Fibroblast of peridontal ligament (primary cell): ENCODE measurements at regions not wholly inside any gene's neighbourhood (a gene's known extent, or its start where the extent isn't known, plus 50 kb on each side); places are given as distances from the start of the nearest gene placed in this dataset.

Source experiments
- DNase-seq: peaks from one replicate; pipeline ENCODE4 v3.0.0-alpha.2; 2010; ENCODE audit errors: extremely low read depth

DNA sequence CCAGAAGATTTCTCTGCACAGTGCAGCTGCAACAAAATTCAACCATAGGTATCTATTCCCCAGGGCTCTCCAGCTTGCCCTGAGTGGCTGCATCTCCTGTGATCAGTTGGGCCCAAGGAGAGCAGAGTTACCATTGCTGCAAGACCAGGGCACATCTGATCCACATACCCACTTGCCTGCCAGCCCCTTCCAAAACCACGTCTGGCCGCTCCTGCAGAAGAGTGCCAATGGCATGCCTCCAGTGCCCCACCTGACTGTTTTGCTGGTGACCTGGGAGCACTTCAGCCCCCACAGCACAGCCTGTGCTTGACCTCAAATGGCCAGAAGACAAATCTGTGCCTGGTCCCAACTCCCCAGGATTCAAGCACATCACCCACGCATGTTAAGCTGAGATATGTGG is 526.1 kb upstream of the GBE1 start:
- DNase-seq, result no peak

DNA sequence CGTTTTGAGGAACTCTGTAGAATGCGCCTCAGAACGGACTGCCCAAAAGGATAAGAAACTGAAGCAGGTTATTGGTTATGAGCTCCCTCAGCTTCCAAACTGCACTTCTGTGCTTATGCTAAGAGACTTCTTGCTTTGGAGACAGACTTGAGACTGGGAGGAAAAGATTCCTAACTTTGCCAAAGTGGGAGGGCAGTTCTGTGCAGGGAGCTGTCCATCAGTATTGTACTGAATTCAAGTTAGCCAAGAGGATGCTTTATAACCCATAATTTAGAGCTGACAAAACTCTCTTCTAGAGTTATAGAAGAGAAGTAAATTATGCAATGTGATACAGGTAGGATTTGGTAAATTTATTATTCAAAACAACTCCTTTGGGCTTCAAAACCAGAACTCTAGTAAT is 519.8 kb upstream of the GBE1 start:
- DNase-seq, result no peak

DNA sequence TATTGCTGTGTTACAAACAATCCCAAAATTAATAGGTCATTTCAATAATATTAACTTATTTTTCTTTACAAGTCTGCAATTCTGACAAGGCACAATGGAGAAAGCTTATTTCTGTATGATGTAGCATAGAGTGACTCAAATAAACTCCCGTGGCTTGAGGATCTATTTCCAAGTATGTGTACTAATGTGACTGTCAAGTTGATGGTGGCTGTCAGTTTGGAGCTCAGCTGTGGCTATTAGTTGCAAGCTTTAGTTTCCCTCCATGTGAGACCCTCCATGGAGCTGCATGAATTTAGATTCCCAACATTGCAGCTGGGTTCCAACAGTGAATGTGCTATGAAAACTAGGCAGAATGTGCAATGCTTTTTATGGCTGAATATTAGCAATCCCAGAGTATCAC is 515.5 kb upstream of the GBE1 start:
- DNase-seq, result no peak

DNA sequence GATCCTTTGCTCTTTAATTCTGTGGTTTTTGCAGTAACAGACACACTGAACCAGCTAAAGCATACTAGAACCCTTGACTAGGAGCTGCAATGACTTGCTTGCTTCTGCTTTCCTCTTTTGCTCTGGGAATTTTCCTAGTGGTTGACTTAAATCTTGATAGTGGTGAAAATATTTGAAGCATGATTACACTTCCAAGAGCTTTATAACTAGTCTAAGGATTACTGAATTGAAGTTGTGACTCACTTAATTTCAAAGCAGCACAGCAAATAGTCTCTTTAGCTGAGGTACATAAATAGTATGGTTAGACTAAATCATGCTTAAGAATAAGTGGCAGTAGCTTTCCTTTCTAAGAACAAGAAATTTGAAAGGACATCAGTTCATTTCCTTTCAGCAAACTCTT is 513.5 kb upstream of the GBE1 start:
- DNase-seq, result no peak

DNA sequence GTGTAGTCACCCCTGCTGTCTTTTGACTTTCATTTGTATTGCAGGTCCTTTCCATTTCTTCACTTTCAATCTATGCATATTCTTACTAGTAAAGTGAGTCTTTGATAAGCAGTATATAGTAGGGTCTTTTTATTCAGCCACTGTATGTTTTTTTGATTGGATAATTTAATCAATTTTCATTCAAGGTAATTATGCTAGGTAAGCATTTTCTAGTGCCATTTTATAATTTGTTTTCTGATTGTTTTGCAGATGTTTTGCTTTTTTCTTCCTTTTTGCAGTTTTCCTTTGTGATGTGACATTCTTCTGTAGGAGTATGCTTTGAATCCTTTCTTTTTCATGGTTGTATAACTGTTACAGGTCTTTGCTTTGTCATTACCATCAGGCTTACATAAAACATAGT is 504.3 kb upstream of the GBE1 start:
- DNase-seq, result no peak

DNA sequence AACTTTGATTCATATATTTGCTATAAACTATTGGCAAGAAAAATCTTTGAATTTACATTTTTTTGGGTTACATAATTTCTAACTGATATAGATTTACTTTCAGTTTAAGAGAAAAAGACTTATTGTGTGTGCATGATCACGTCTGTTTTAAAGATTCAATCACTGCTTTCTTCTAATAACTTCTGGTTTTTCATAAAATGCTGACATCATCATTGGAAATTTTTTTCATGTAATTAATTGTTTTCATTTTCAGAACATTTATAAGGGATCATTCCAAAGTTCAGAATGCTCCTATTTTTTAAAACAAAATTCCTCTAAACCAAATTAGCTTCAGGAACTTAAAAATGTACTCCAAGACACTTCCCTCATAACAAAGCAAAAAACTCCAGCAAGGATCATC is 500.7 kb upstream of the GBE1 start:
- no peak for DNase-seq

DNA sequence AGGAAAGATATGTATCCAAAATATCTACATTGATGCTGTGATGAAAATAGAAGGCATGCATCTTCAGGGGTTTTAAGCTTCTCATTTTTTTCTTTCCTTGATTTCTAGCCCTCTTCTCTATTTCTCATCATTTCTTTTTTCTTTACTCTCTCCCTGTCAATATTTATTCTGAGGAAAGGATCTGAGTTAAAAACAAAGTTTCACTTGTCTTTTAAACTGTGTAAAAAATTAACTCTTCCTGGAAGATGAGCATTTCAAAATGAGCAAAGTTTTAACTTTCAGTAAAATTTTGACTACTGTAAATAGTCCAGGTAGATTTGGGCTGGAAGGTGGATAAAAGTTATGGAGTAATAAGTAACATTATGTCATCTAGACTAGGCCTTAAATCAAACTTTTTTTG is 500.2 kb upstream of the GBE1 start:
- no peak for DNase-seq

DNA sequence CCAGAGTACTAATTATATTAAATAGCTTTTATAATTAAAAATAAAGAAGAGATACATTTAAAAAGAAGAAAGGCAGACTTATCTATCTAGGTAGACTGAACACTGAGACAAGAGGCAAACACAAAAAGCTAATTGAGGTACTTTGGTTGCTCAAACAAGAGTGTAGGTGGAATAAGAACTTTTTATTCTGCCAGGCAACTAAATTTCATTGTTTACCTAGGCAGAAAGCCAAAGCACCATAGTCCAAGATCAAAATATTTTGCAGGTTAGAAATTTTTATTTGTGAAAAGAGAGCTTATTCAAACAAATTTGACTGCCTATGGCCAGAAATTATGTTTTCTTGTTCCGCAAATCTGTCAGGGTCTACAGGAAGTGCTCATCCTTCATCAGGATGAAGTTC is 499.6 kb upstream of the GBE1 start:
- DNase-seq, result no peak

DNA sequence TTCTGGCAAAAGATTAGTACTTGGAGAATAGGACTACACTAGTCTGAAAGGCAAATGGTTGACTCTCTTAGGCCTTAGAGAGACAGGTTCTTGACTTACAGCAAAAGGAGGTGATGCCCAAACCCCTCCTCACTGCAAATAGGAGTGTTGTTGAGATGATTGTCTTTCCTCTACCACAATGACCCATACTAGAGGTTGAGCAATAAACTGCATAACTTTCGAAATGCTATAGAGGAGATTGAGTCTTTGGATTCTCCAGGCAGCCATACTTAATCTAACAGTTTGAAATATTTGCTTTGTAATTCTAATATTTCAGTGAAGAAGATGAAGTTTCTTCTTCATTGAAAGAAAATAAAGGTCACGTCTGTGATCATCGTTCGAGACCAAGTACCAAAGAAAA is 498.5 kb upstream of the GBE1 start:
- DNase-seq, result no peak

DNA sequence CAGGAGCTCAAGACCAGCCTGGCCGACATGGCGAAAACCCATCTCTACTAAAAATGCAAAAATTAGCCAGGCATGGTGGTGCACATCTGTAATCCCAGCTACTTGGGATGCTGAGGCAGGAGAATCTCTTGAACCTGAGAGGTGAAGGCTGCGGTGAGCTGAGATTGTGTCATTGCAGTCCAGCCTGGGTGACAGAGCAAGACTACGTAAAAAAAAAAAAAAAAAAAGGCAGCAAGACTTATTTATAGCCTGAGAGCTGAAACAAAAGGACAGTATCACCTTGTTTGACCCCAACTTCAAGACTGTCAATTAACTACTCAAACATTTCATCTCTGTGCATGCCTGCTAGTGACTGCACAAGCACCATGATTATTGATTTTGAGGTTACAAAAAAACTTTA is 478.9 kb upstream of the GBE1 start:
- no peak for DNase-seq

DNA sequence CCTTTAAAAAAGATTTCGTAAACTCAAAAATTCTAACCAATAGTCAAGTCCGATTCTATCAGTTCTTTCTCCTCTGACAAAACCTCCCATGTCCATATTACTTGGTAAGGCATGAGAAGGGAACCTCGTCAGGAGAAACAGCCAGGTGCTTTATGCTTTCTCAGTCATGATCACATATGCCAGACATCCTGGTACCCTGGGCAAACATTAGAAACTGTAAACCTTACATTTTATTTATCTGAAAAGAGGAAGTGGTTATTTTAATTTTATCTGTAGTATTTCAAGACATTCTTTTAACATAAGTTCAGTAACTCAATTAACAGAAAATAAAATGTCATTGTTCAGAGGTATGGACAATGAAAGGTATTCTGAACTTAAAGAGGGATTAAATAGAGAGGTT is 474.8 kb upstream of the GBE1 start:
- no peak for DNase-seq

DNA sequence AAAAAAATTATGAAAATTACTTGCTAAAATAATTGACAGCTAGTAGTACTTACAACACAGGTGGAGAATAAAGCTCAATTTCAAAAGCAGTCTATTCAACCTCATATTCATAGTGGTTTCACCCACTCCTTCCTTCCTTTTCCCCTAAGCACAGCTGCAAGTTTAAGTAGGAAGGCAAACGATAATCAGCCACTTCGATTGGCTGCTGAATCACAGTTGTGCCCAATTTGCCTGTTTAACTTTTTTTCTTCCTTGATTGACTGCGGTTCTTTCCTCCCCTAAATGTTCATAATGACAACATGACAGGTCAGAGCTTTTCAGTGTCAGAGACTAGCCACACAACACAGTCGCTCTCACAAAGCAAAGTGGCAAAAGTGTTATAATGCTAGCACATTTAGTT is 468.0 kb upstream of the GBE1 start:
- DNase-seq, result no peak

DNA sequence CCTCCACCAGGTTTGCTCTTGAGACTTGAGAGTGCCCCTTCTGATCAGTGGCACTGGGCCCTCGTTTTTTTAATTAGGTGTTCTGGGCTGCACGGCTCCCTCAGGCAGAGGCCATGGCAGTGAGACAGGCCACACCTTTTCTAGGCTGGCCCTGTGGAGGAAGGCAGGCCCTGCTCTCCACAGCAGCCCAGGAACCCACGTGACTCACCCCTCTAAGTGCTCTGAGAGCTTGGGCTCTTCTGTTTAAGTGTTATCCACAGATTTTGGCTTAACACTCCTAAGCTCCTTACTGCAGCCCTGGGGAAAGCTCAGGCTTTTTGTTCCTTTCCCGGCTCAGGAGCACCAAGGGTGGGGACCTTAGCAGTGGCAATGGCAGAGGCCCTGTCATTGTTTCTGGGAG is 463.2 kb upstream of the GBE1 start:
- DNase-seq, result no peak

DNA sequence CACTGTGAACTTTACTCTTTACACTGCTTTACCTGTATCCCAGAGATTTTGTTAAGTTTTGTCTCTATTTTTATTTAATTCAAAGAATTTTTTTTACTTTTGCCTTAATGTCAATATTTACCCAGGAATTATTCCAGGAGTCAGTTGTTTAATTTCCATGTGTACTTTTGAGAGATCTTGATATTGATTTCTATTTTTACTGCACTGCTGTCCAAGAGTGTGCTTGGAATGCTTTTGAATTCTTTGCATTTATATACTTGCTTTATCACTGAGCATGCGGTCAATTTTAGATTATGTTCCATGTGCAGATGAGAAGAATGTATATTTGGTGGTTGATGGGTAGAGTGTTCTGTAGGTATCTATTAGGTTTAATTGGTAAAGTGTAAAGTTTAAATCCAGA is 461.0 kb upstream of the GBE1 start:
- DNase-seq, result no peak

DNA sequence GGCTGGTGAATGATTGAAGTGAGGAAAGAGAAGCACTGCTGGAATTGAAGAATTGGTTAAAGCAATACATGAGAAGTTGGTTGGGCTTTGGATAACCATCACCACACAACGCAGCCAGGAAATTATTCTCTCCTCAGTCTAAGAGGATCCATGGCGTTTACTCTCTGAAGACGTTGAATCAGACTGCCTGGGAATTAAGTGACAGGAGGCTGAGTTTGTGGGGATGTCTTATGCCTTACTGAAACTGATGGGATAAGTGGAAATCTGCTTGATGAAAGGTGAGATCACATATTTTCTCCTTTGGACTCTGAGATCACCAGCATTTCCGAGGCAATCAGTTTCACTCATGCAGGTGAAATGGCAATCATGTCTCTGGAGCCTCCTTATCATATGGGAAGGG is 456.1 kb upstream of the GBE1 start:
- no peak for DNase-seq

DNA sequence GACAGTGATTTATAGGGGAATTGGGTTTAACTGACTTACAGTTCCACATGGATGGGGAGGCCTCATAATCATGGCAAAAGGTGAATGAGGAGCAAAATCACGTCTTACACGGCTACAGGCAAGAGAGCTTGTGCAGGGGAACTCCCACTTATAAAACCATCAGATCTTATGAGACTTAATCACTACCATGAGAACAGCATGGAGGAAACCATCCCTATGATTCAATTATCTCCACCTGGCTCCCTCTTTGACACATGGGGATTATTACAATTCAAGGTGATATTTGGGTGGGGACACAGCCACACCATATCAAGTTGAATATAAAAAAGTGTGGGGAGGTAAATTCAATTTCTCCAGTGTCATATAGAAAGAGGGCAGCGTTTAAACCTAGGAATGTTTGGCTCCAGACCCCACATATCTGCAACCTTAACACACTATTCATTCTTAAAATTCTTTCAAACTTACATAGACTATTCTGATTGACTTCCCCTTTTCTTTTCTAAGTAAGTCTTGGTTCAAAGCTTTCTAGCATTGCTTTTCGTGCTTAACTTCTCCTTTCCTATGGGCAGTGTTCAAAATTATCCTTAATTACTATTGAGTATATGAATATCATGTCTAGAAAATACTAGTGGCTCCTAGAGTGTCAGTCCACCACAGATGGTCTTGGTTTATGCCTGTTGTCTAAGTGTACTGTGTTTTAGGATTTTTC is 446.7 kb upstream of the GBE1 start:
- DNase-seq, result no peak

DNA sequence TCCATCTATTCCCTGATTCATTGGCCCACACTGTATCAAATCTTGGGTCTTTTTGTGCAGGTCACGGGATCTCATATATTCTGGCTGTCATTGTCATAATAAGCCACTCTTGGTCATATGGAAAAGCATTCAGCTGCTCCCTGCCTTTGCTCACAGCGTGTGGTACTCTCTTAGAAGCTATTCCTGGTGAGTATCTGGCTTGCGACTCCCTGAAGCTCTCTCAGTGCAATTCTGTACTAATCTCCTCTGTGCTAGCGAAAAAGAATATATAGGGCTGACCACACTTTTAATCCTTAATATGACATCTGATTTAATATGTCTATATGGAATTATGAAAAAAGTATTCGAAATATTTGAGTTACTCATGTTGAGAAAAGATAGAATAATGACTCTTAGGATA is 440.8 kb upstream of the GBE1 start:
- DNase-seq, result no peak

DNA sequence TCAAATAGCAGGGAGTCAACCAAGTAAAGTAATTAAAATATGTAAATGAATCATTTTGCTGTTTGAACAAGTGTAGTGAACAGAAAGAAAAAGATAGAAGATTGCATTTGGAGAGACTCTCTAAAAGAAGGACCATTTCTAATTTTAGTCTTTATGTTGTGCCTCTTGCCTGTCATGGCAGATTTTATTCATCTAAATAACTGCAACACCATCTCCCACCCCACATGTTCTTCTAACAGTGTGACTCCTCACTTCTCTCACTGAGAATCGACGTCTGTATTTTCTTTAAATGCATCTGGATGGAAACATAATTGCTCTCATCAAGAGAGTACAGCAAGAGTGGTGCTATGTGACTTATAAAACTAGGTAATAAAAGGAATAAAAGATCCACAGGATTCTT is 439.9 kb upstream of the GBE1 start:
- DNase-seq, result no peak

DNA sequence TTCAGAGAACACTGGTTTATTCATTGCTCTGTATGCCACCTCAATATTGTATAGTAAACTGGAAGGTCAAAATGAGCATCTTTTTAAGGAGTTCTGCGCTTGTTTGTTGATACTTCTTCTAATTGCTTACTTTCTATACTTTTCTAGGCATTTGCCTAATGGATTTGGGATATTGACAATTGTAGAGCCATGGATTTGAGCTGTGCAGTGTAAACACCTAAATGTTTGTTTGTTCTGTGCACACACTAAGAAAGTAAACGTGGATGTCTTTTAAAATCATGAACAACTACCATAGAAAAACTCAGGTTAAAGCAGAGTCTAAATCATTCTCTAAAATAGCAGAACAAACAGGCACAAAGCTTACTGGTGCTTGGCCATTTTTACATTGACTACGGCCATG is 436.6 kb upstream of the GBE1 start:
- no peak for DNase-seq

DNA sequence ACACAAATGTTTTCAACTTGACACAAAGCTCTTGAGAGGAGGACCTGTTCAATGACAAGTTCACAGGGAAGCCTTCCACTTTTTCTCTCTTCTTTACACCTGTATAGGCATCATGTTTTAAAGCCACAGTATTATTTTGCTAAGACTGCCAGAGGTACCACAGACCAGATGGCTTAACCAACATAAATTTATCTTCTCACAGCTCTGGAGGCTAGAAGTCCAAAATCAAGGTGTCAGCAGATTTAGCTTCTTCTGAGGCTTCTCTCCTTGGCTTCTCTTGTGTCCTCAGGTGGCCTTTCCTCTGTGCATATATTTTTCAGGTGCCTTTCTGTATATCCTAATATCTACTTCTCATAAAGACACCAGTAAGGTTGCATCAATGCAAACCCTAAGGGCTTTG is 435.2 kb upstream of the GBE1 start:
- DNase-seq, result no peak

DNA sequence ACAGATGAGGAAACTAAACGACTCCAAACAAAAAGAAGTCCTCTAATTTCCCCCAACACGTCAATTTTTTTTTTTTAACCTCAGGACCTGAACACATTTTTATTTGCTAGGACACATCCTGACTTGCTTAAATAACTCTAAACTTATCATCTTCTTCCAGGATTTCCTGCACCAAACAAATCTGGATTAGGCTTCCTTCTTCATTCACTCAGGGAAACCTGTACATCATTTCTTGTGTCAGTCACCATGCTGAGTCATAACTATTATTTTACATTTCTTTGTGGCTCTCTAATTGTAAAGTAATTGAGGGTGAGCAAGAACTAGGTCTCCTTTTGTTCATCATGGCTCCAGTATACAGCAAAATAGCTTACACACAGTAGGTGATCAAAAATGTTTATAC is 433.4 kb upstream of the GBE1 start:
- DNase-seq, result no peak

DNA sequence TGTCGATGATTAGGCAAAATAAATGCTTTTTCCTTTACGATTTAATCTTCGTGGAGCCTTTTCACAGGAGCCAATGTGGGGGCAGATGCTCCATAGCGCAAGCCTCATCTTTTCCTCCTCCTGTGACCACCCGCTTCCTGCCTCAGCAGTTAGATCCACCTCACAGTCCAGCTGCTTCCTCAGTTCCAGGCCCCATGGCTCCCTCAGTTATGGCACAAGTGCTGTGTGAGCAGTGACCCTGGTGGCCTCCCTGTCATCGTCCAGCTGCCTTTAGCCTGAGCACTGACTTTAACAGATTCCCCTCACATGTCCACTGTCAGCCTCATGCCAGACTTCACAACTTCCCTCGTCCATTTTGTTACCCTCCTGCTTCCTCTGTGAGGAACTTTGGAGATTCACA is 424.6 kb upstream of the GBE1 start:
- no peak for DNase-seq

DNA sequence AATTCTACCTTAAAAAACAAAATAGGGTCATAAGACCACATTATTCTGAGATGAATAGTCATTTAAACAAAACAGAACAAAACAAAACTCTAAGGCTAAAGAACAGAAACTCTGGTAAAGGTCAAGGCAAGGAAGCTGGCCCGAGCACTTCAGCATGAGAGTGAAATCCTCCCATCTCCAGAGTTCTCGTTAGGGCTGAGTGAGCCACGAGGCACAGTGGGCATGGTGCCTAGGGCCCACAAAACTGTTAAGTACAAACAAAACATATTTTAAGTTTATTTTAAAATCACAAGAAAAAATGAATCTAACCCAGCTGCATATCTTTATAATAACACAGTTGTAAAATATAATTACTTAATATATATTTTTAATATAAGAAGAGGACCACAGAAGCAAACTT is 417.8 kb upstream of the GBE1 start:
- DNase-seq, result no peak

DNA sequence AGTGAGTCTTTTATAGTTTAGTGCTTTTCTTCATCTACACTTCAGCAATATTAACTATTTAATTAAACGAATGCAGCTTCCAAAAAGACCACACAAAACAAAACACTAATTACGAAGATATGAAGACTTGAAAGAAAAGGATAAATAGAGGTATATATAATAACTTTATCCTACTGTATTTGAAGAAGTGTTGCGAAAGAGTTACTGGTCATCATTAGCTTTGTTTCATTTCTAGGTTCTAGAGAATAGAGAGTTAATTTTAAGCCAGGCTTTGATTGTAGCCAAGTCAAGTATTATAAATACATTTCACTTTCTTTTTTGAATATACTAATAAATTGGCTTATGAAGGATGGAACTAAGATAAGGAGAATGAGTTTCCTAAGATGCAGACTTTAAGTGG is 416.8 kb upstream of the GBE1 start:
- no peak for DNase-seq

DNA sequence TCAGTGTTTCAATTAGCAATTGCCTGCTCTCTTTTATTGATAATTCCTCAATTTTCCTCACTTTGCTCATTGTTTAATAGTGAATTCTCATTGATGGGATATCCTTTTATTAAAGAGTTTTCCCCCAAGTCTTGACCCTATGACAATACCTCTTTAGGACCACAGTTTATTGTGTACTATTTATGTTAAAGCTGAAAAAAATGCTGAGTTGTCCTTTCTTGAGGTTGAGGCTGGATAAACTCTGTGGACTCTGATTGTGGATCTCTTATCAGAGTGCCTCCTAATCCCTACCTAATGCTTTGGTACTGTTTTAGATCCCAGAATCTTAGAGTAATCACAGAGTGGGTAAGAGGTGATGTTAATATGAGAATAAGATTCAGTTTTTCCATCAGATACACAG is 416.3 kb upstream of the GBE1 start:
- DNase-seq, result no peak
